ENCODE measurements at regions not wholly inside any gene's neighbourhood (a gene's known extent, or its start where the extent isn't known, plus 50 kb on each side); places are given as distances from the start of the nearest gene placed in this dataset.

DNA sequence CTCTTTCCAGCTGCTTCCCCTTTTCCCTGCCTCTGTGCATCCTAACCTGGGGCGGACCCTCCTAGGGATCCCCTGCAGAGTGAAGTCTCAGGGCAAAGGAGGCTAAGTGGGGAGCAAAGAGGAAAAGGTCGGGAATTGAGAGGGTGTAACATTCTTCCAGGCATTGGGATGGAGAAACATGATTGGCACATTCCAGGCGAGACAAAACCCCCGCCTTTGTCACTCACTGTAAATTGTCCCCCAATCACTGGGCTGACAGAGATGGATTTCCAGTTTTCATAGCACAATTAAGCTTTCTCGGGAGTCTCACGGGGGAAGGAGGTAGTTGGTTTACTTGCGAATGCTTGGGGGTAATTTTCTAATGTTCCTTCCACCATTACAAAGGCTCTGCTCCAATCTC, 74.9 kb downstream of the MIAT start:
- no peak for DNase-seq
- Histone ChIP-seq H3K27ac (ENCODE audit: low read length) (no peak overlapping the region), H3K9me3 (replicated peaks; ENCODE audit: control insufficient read depth, low read depth, low read length) (no peaks in the 10 kb centered on the region), H3K27me3 (ENCODE audit: control insufficient read depth, insufficient read depth, low read length) (no peaks in the 10 kb centered on the region), H3K36me3 (ENCODE audit: control insufficient read depth, insufficient read depth, low read length) (no peaks in the 10 kb centered on the region), H3K4me3 (ENCODE audit: low read length) (no peak overlapping the region), H3K4me1 (ENCODE audit: control insufficient read depth, insufficient read depth, low read length) (peaks cover 5% of the 10 kb centered on the region)
- 20% methylated on average over 1 of the region's 7 CpGs for WGBS (ENCODE audit: insufficient coverage)

DNA sequence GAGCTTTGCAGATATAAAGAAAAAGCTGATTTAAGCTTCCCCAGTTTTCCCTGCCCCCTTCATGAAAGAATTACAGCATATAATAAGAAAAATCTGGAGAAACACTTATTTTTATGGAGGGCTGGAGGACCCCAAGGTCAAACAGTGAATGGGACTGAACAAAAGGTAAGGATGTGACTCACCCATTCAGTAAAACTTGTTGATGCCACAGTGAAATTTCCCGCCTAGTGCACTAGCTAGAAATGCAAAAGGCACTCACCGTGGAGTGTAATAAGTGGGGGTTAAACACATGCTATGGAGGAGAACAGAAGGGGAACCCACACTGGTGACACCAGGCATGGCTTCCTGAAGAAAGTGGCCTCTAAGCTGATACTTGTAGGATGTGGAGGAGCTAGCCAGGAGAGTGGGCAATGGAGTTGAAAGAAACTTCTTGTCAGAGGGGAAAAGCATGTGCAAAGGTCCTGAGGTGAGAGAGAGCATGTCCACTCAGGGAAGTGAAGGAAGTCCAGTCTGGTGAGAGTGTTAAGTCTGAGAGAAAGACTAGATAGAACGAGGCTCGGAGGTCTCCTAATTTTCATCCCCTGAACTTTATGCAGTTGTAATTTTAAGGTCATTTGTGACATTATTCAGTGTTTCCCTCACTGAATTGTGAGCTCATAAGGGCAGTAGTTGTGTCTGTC, 77.1 kb downstream of the MIAT start:
- no peak for DNase-seq
- WGBS (ENCODE audit: insufficient coverage): 56% methylated on average over 2 of the region's 4 CpGs
- H3K4me1 ChIP-seq (ENCODE audit: control insufficient read depth, insufficient read depth, low read length): peaks cover 5% of the 10 kb centered on the region
- no peaks in the 10 kb centered on the region for H3K9me3 ChIP-seq (replicated peaks; ENCODE audit: control insufficient read depth, low read depth, low read length)
- no peaks in the 10 kb centered on the region for H3K36me3 ChIP-seq (ENCODE audit: control insufficient read depth, insufficient read depth, low read length)
- H3K27ac ChIP-seq (ENCODE audit: low read length): no peak overlapping the region
- H3K4me3 ChIP-seq (ENCODE audit: low read length): no peak overlapping the region
- no peaks in the 10 kb centered on the region for H3K27me3 ChIP-seq (ENCODE audit: control insufficient read depth, insufficient read depth, low read length)

GRCh38 chr22:26735019-26735409, 77.6 kb downstream of the MIAT start:
- Histone ChIP-seq H3K27me3 (ENCODE audit: control insufficient read depth, insufficient read depth, low read length) (no peaks in the 10 kb centered on the region), H3K4me3 (ENCODE audit: low read length) (no peak overlapping the region), H3K36me3 (ENCODE audit: control insufficient read depth, insufficient read depth, low read length) (no peaks in the 10 kb centered on the region), H3K9me3 (replicated peaks; ENCODE audit: control insufficient read depth, low read depth, low read length) (no peaks in the 10 kb centered on the region), H3K27ac (ENCODE audit: low read length) (no peak overlapping the region), H3K4me1 (ENCODE audit: control insufficient read depth, insufficient read depth, low read length) (peaks cover 5% of the 10 kb centered on the region)
- 56% methylated on average over 2 of the region's 3 CpGs for WGBS (ENCODE audit: insufficient coverage)
- DNase-seq: peak; percentile 27

DNA sequence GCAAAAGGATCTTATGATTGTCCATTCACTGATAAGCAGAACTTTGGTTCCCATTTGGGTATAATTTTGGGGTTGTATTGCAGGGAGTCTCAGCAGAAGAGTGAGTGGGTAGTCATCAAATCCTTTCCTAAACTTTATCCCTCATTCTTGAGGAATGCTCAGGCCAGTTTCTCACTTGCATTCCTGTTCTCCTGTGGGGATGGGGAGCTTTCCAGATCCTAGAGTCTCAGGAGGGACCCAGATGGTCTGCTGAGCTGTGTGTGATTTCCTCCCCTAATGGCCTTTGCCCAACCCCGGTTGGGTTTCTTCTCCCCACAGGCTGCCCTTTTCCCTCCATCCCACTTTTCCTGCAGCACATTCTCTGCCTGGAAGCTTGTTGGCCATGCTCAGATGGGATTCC, 79.9 kb downstream of the MIAT start:
- WGBS (ENCODE audit: insufficient coverage): 63% methylated on average over 1 of the region's 1 CpG
- H3K27ac ChIP-seq (ENCODE audit: low read length): no peak overlapping the region
- H3K27me3 ChIP-seq (ENCODE audit: control insufficient read depth, insufficient read depth, low read length): no peaks in the 10 kb centered on the region
- peaks cover 5% of the 10 kb centered on the region for H3K4me1 ChIP-seq (ENCODE audit: control insufficient read depth, insufficient read depth, low read length)
- DNase-seq: no peak
- H3K36me3 ChIP-seq (ENCODE audit: control insufficient read depth, insufficient read depth, low read length): no peaks in the 10 kb centered on the region
- no peak overlapping the region for H3K4me3 ChIP-seq (ENCODE audit: low read length)
- H3K9me3 ChIP-seq (replicated peaks; ENCODE audit: control insufficient read depth, low read depth, low read length): no peaks in the 10 kb centered on the region

DNA sequence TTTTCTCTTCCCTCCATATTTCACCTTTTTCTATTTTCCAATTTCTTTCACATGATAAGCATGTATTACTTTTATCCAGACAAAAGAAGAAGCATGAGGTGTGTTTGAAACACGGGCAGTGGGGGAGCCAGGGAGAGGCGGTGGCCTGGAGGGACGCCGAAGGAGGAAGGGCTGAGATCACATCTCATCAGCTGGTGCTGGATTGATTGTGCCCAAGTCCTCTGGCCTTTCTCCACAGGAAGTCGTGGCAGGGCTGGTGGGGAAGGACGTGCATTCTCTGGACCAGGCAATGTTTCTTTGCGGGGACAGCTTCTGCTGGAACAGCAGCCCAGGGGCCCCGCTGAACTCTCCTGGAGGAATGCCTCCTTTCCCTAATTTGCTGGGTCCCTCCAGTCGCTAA, 82.9 kb downstream of the MIAT start:
- H3K4me3 ChIP-seq (ENCODE audit: low read length): no peak overlapping the region
- DNase-seq: no peak
- H3K36me3 ChIP-seq (ENCODE audit: control insufficient read depth, insufficient read depth, low read length): no peaks in the 10 kb centered on the region
- H3K9me3 ChIP-seq (replicated peaks; ENCODE audit: control insufficient read depth, low read depth, low read length): no peaks in the 10 kb centered on the region
- 52% methylated on average over 3 of the region's 9 CpGs for WGBS (ENCODE audit: insufficient coverage)
- peaks cover 4% of the 10 kb centered on the region for H3K4me1 ChIP-seq (ENCODE audit: control insufficient read depth, insufficient read depth, low read length)
- H3K27me3 ChIP-seq (ENCODE audit: control insufficient read depth, insufficient read depth, low read length): no peaks in the 10 kb centered on the region
- no peak overlapping the region for H3K27ac ChIP-seq (ENCODE audit: low read length)

- no peak overlapping the region for H3K27ac ChIP-seq (ENCODE audit: low read length)
- no peak for DNase-seq
- H3K4me1 ChIP-seq (ENCODE audit: control insufficient read depth, insufficient read depth, low read length): no peaks in the 10 kb centered on the region
- no peak overlapping the region for H3K4me3 ChIP-seq (ENCODE audit: low read length)
- no peaks in the 10 kb centered on the region for H3K9me3 ChIP-seq (replicated peaks; ENCODE audit: control insufficient read depth, low read depth, low read length)
- no peaks in the 10 kb centered on the region for H3K36me3 ChIP-seq (ENCODE audit: control insufficient read depth, insufficient read depth, low read length)
- WGBS (ENCODE audit: insufficient coverage): 70% methylated on average over 4 of the region's 5 CpGs
- no peaks in the 10 kb centered on the region for H3K27me3 ChIP-seq (ENCODE audit: control insufficient read depth, insufficient read depth, low read length)
Measured at GRCh38 chr22:26743149-26743548, 85.8 kb downstream of the MIAT start.

GRCh38 chr22:26744892-26745808, 87.8 kb downstream of the MIAT start:
- Histone ChIP-seq H3K27me3 (ENCODE audit: control insufficient read depth, insufficient read depth, low read length) (no peaks in the 10 kb centered on the region), H3K36me3 (ENCODE audit: control insufficient read depth, insufficient read depth, low read length) (no peaks in the 10 kb centered on the region), H3K9me3 (replicated peaks; ENCODE audit: control insufficient read depth, low read depth, low read length) (no peaks in the 10 kb centered on the region), H3K4me1 (ENCODE audit: control insufficient read depth, insufficient read depth, low read length) (no peaks in the 10 kb centered on the region), H3K27ac (ENCODE audit: low read length) (no peak overlapping the region), H3K4me3 (ENCODE audit: low read length) (no peak overlapping the region)
- no peak for DNase-seq
- WGBS (ENCODE audit: insufficient coverage): no CpG with 5 or more reads among the region's 4 CpGs

- no peak overlapping the region for H3K27ac ChIP-seq (ENCODE audit: low read length)
- no peaks in the 10 kb centered on the region for H3K4me1 ChIP-seq (ENCODE audit: control insufficient read depth, insufficient read depth, low read length)
- no peaks in the 10 kb centered on the region for H3K36me3 ChIP-seq (ENCODE audit: control insufficient read depth, insufficient read depth, low read length)
- no peak for DNase-seq
- no CpG with 5 or more reads among the region's 1 CpG for WGBS (ENCODE audit: insufficient coverage)
- no peaks in the 10 kb centered on the region for H3K9me3 ChIP-seq (replicated peaks; ENCODE audit: control insufficient read depth, low read depth, low read length)
- H3K27me3 ChIP-seq (ENCODE audit: control insufficient read depth, insufficient read depth, low read length): no peaks in the 10 kb centered on the region
- H3K4me3 ChIP-seq (ENCODE audit: low read length): no peak overlapping the region
Measured at GRCh38 chr22:26746311-26746710, 88.9 kb downstream of the MIAT start.

DNA sequence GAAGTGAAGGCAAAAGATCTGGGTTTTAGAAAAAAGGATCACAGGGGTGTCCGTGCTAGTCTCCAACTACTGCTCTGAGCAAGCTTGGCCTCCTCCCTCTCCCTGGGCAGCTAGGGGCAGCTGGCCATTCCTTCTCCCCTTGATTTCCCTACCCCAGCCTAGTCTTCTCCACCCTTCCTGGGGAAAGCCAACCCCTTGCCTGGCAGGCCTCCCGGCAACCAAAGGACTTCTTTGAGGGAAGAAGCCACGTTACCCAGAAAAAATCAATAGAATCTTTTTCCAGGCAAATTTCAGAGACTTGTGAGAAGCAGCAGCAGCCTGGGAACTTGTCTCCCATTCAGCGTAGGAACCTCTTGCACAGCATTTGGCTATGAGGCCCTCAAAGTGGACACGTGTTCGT, 91.5 kb downstream of the MIAT start:
- Histone ChIP-seq H3K4me3 (ENCODE audit: low read length) (no peak overlapping the region), H3K27ac (ENCODE audit: low read length) (no peak overlapping the region), H3K36me3 (ENCODE audit: control insufficient read depth, insufficient read depth, low read length) (no peaks in the 10 kb centered on the region), H3K27me3 (ENCODE audit: control insufficient read depth, insufficient read depth, low read length) (no peaks in the 10 kb centered on the region), H3K4me1 (ENCODE audit: control insufficient read depth, insufficient read depth, low read length) (no peaks in the 10 kb centered on the region), H3K9me3 (replicated peaks; ENCODE audit: control insufficient read depth, low read depth, low read length) (peaks cover 3% of the 10 kb centered on the region)
- WGBS (ENCODE audit: insufficient coverage): 75% methylated on average over 3 of the region's 6 CpGs
- DNase-seq: no peak

GRCh38 chr22:26751217-26751616, 93.8 kb downstream of the MIAT start:
- no peaks in the 10 kb centered on the region for H3K27me3 ChIP-seq (ENCODE audit: control insufficient read depth, insufficient read depth, low read length)
- no peaks in the 10 kb centered on the region for H3K4me1 ChIP-seq (ENCODE audit: control insufficient read depth, insufficient read depth, low read length)
- peak; percentile 60 for DNase-seq
- no peaks in the 10 kb centered on the region for H3K36me3 ChIP-seq (ENCODE audit: control insufficient read depth, insufficient read depth, low read length)
- WGBS (ENCODE audit: insufficient coverage): 14% methylated on average over 4 of the region's 5 CpGs
- peaks cover 3% of the 10 kb centered on the region for H3K9me3 ChIP-seq (replicated peaks; ENCODE audit: control insufficient read depth, low read depth, low read length)
- peak overlapping the region; percentile 62 for H3K27ac ChIP-seq (ENCODE audit: low read length)
- no peak overlapping the region for H3K4me3 ChIP-seq (ENCODE audit: low read length)
